K562 (cell line): ENCODE measurements at regions not wholly inside any gene's neighbourhood (a gene's known extent, or its start where the extent isn't known, plus 50 kb on each side); places are given as distances from the start of the nearest gene placed in this dataset.

ENCODE experiments used
- ATAC-seq: fragments of 200-7000 bp; cut with Tn5 transposase; 3 replicates; pipeline ENCODE4 v1.9.1; 2020; ENCODE audit warnings: moderate library complexity
- BruUV-seq: library from RNA; stranded (reverse); fragments of 400-500 nt; replicated peaks from 2 replicates; lab custom pipeline; 2021; lab: Mats Ljungman, UMichigan
- CTCF ChIA-PET: fragments of 300-600 bp; formaldehyde crosslinking; extraction: SDS; loops from one replicate; lab custom pipeline; 2021; ENCODE audit warnings: low intra/inter-chr PET ratio; lab: Yijun Ruan, JAX
- POLR2A ChIA-PET: fragments of 300-600, 350-650 bp; sonication (Branson Sonifier 250); formaldehyde crosslinking; extraction: SDS; loops from one replicate; lab custom pipeline; 2021; ENCODE audit warnings: antibody characterized with exemption, inconsistent platforms; lab: Yijun Ruan, JAX
- DNase-seq, 4 experiments: peaks; one replicate each; pipeline versions ENCODE4 v3.0.0 to v3.0.0-alpha.2; 2011 to 2018; ENCODE audit warnings: low spot score in 3 of 4, mixed read lengths in 3 of 4; ENCODE audit errors: extremely low read depth in 1 of 4
- FAIRE-seq: peaks from 2 replicates; lab custom pipeline; 2011; peaks lifted over from hg19 to GRCh38; lab: Jason Lieb, UNC
- H2AFZ ChIP-seq: 2 replicates; pipeline ENCODE4 v1.6.0; 2011; ENCODE audit warnings: low read depth, low read length, control low read depth, inconsistent platforms
- H3K27ac ChIP-seq: fragments of 200-600 bp; 3 replicates; pipeline ENCODE4 v1.8.0; 2011; ENCODE audit warnings: low read depth, mild to moderate bottlenecking, control low read depth, inconsistent platforms, low read length, moderate library complexity, mixed read lengths; ENCODE audit errors: extremely low read depth
- H3K27me3 ChIP-seq, 2 experiments: fragments of 300-600 bp in 1 of 2; 2 replicates in 1 of 2; 3 replicates in 1 of 2; pipeline versions ENCODE4 v1.6.0 to v1.8.0; 2011; ENCODE audit warnings: inconsistent platforms in 2 of 2, low read length in 2 of 2, mild to moderate bottlenecking in 1 of 2, mixed read lengths in 1 of 2, moderate library complexity in 1 of 2; ENCODE audit not compliant: control insufficient read depth in 2 of 2, insufficient read depth in 2 of 2
- H3K36me3 ChIP-seq: fragments of 300-600 bp; 3 replicates; pipeline ENCODE4 v1.8.0; 2011; ENCODE audit warnings: mild to moderate bottlenecking, low read length, inconsistent platforms; ENCODE audit not compliant: control insufficient read depth, insufficient read depth
- H3K4me1 ChIP-seq, 2 experiments: fragments of 200-600 bp in 1 of 2; replicated peaks in 1 of 2; 2 replicates in 1 of 2; 3 replicates in 1 of 2; pipeline versions ENCODE4 v1.5.1 to v1.8.0; 2011; ENCODE audit warnings: inconsistent platforms in 2 of 2, low read length in 2 of 2, mild to moderate bottlenecking in 1 of 2, mixed read lengths in 1 of 2, moderate library complexity in 1 of 2; ENCODE audit not compliant: control insufficient read depth in 2 of 2, insufficient read depth in 2 of 2
- H3K4me2 ChIP-seq: 2 replicates; pipeline ENCODE4 v1.6.1; 2011; ENCODE audit warnings: low read length, control low read depth, inconsistent platforms, mixed read lengths; ENCODE audit not compliant: insufficient read depth
- H3K4me3 ChIP-seq: fragments of 200-600 bp; sonication (generic), shearing (Covaris generic); 2 replicates; pipeline ENCODE4 v1.5.1; 2016; ENCODE audit warnings: control low read depth, inconsistent platforms
- H3K79me2 ChIP-seq: fragments of 200-600 bp; 3 replicates; pipeline ENCODE4 v1.8.0; 2011; ENCODE audit warnings: low read length, inconsistent platforms; ENCODE audit not compliant: control insufficient read depth, insufficient read depth
- H3K9ac ChIP-seq, 2 experiments: 2 replicates each; pipeline versions ENCODE4 v1.6.0 to v1.6.1; 2011; ENCODE audit warnings: low read depth in 2 of 2, low read length in 2 of 2, control low read depth in 1 of 2, inconsistent platforms in 1 of 2, mild to moderate bottlenecking in 1 of 2, mixed read lengths in 1 of 2; ENCODE audit not compliant: insufficient read depth in 1 of 2
- H3K9me1 ChIP-seq: one replicate; pipeline ENCODE4 v1.6.0; 2011; ENCODE audit warnings: inconsistent platforms, mild to moderate bottlenecking, low read length, moderate library complexity; ENCODE audit not compliant: control insufficient read depth, insufficient read depth
- H3K9me3 ChIP-seq: replicated peaks from 2 replicates; pipeline ENCODE4 v1.5.1; 2011; ENCODE audit warnings: low read depth, low read length, inconsistent platforms; ENCODE audit not compliant: control insufficient read depth, insufficient read depth
- H4K20me1 ChIP-seq: replicated peaks from 2 replicates; pipeline ENCODE4 v1.6.1; 2011; ENCODE audit warnings: low read length, inconsistent platforms, mixed read lengths; ENCODE audit not compliant: control insufficient read depth, insufficient read depth
- CREM ChIP-seq: IDR thresholded peaks from 2 replicates; pipeline ENCODE4 v1.6.1; 2014; ENCODE audit warnings: antibody characterized with exemption, low read depth
- ERF ChIP-seq: fragments of 450-650 bp; formaldehyde crosslinking; IDR thresholded peaks from 2 replicates; pipeline ENCODE4 v1.4.0; 2020; ENCODE audit warnings: mild to moderate bottlenecking, mixed read lengths
- FOXJ2 ChIP-seq: fragments of 200-800 bp; sonication (Bioruptor generic); IDR thresholded peaks from 2 replicates; pipeline ENCODE4 v1.6.1; 2016; ENCODE audit warnings: missing genetic modification characterization, missing compliant biosample characterization
- GABPA ChIP-seq: fragments of 200-800 bp; sonication (Bioruptor generic); conservative IDR thresholded peaks from 2 replicates; pipeline ENCODE4 v1.6.1; 2016; ENCODE audit warnings: low read depth, missing genetic modification characterization, missing compliant biosample characterization
- HDAC6 ChIP-seq: IDR thresholded peaks from 2 replicates; pipeline ENCODE4 v1.6.1; 2012; ENCODE audit warnings: low read depth, mild to moderate bottlenecking, control low read depth, inconsistent platforms, low read length, moderate library complexity
- HSF4 ChIP-seq: fragments of 250-450 bp; sonication (Bioruptor Pico); IDR thresholded peaks from 2 replicates; pipeline ENCODE4 v2.1.2; 2022; ENCODE audit warnings: mild to moderate bottlenecking, moderate library complexity, borderline replicate concordance
- ILK ChIP-seq: fragments of 450-650 bp; IDR thresholded peaks from 2 replicates; pipeline ENCODE4 v1.6.1; 2016; ENCODE audit warnings: missing genetic modification characterization, low read depth, mild to moderate bottlenecking, missing compliant biosample characterization, moderate library complexity, borderline replicate concordance
- NFE2 ChIP-seq: IDR thresholded peaks from 2 replicates; pipeline ENCODE4 v1.6.1; 2014; ENCODE audit warnings: antibody characterized with exemption, low read depth
- PHB ChIP-seq: fragments of 250-450 bp; sonication (Bioruptor Pico); IDR thresholded peaks from 2 replicates; pipeline ENCODE4 v1.5.0; 2021
- POLR2B ChIP-seq: fragments of 450-650 bp; IDR thresholded peaks from 2 replicates; pipeline ENCODE4 v1.6.1; 2018; ENCODE audit warnings: low read depth; ENCODE audit not compliant: partially characterized antibody
- PTTG1 ChIP-seq: fragments of 450-650 bp; IDR thresholded peaks from 2 replicates; pipeline ENCODE4 v1.6.1; 2016; ENCODE audit warnings: low read depth, mild to moderate bottlenecking, missing genetic modification characterization, missing compliant biosample characterization
- SLC30A9 ChIP-seq: fragments of 250-450 bp; sonication (Bioruptor Pico); IDR thresholded peaks from 2 replicates; pipeline ENCODE4 v1.8.0; 2022; ENCODE audit warnings: mild to moderate bottlenecking, moderate library complexity
- TAF9B ChIP-seq: fragments of 450-650 bp; IDR thresholded peaks from 2 replicates; pipeline ENCODE4 v1.6.1; 2018; ENCODE audit warnings: mild to moderate bottlenecking; ENCODE audit not compliant: partially characterized antibody
- ZNF780A ChIP-seq: fragments of 250-450 bp; sonication (Bioruptor Pico); IDR thresholded peaks from 2 replicates; pipeline ENCODE4 v1.5.0; 2021; ENCODE audit warnings: mild to moderate bottlenecking
- WGBS: fragments of 100-300 bp; shearing (Covaris generic); methylation state at CpG from one replicate; pipeline ENCODE4 v1.1.6; 2016; ENCODE audit warnings: low coverage, mixed read lengths; ENCODE audit not compliant: insufficient coverage; ENCODE audit errors: missing lambda C conversion rate; 5-methylcytosine and 5-hydroxymethylcytosine counted together
- in situ Hi-C: fragments of 300-500 bp; cut with MboI; formaldehyde crosslinking; loops from 4 replicates; pipeline ENCODE4 v1.15.0; 2018; ENCODE audit warnings: inconsistent platforms, mixed read lengths
- intact Hi-C: fragments of 100-400 bp; cut with micrococcal nuclease; formaldehyde crosslinking; loops from 2 replicates; pipeline ENCODE4 v1.14.2; 2022
- TF ChIP-seq, protein P1 (sequence below): fragments of 250-450 bp; sonication (Bioruptor Pico); IDR thresholded peaks from 2 replicates; pipeline ENCODE4 v1.8.0; 2021; ENCODE audit warnings: mild to moderate bottlenecking, moderate library complexity

DNA sequence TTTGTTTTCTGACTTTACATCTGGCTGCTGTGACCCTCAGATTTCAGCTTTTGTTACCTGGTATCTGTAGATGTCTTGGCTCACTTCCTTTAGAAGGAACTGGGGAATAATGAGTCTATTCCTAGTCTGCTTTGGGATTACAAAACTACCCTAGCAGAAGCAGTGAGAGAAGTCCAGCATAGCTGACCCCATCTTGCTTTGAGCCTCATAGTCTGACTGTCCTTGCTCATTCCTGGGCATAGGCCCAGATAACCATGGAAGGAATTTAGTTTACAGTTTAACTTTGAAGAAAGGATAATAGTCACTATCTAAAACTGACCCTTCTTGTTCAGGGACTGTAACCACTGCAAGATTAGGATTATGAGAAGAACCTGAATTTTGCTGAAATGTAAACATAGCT lies 163.0 kb upstream of the HNMT start:
- no peak overlapping the region for H3K4me2 ChIP-seq
- ChIA-PET POLR2A (no interaction called here), CTCF (no interaction called here)
- DNase-seq (no peak), ATAC-seq (no peak), FAIRE-seq (no peak)
- no peaks in the 10 kb centered on the region for H3K9me1 ChIP-seq
- in situ Hi-C loops (no loop called here), intact Hi-C loops (no loop called here)
- H2AFZ ChIP-seq: no peak overlapping the region
- no peaks in the 10 kb centered on the region for H3K36me3 ChIP-seq
- H3K27me3 ChIP-seq: no peaks in the 10 kb centered on the region
- no peak overlapping the region for H3K9ac ChIP-seq
- H4K20me1 ChIP-seq: no peaks in the 10 kb centered on the region
- no peaks in the 10 kb centered on the region for H3K4me1 ChIP-seq
- no peak overlapping the region for H3K27ac ChIP-seq
- no peak overlapping the region for H3K4me3 ChIP-seq
- H3K79me2 ChIP-seq: no peaks in the 10 kb centered on the region
- no peaks in the 10 kb centered on the region; the same call in 1 of the 2 replicates for H3K9me3 ChIP-seq
- BruUV-seq: no TSS peak
- TF ChIP-seq GABPA (tag) (no peak), POLR2B (no peak), ERF (no peak), HDAC6 (no peak), TAF9B (no peak), SLC30A9 (CRISPR knock-in tag) (no peak), HSF4 (CRISPR knock-in tag) (no peak), PTTG1 (tag) (no peak)

DNA sequence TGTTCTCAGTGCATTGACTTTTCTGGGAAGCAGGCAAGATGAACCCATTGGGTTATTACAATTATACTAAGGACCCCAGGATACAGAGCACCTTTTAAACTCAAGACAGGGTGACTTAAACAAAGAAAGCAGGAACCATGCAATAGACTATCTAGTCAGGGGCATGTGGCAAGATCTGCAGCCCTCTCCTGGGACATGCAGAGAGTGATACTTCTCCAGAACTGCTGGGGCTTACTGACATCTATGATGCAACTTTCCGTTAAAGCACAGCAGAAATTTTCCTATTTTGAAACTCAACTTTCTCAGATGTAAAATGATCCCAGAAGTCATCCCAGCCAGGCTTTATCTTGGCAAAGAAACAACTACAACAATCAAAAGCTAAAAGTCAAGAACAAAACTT lies 162.2 kb upstream of the HNMT start:
- no peak overlapping the region for H3K4me2 ChIP-seq
- no peaks in the 10 kb centered on the region for H3K9me1 ChIP-seq
- no peak overlapping the region for H3K4me3 ChIP-seq
- no peak for FAIRE-seq
- H2AFZ ChIP-seq: no peak overlapping the region
- no peaks in the 10 kb centered on the region for H3K79me2 ChIP-seq
- in situ Hi-C loops (no loop called here), intact Hi-C loops (no loop called here)
- ChIA-PET POLR2A (no interaction called here), CTCF (no interaction called here)
- H3K9me3 ChIP-seq: no peaks in the 10 kb centered on the region; the same call in 1 of the 2 replicates
- no peaks in the 10 kb centered on the region for H3K4me1 ChIP-seq
- ATAC-seq: no peak
- no peaks in the 10 kb centered on the region for H3K27me3 ChIP-seq
- BruUV-seq: no TSS peak
- WGBS: 0% methylated on average over 1 of the region's 1 CpG
- H3K36me3 ChIP-seq: no peaks in the 10 kb centered on the region
- no peaks in the 10 kb centered on the region for H4K20me1 ChIP-seq
- no peak overlapping the region for H3K27ac ChIP-seq
- no peak for DNase-seq
- no peak overlapping the region for H3K9ac ChIP-seq
- TF ChIP-seq ZNF780A (no peak), CREM (no peak), NFE2 (no peak), PHB (CRISPR knock-in tag) (no peak), POLR2B (no peak), FOXJ2 (tag) (no peak), ILK (no peak)
- TF ChIP-seq, protein P1, sequence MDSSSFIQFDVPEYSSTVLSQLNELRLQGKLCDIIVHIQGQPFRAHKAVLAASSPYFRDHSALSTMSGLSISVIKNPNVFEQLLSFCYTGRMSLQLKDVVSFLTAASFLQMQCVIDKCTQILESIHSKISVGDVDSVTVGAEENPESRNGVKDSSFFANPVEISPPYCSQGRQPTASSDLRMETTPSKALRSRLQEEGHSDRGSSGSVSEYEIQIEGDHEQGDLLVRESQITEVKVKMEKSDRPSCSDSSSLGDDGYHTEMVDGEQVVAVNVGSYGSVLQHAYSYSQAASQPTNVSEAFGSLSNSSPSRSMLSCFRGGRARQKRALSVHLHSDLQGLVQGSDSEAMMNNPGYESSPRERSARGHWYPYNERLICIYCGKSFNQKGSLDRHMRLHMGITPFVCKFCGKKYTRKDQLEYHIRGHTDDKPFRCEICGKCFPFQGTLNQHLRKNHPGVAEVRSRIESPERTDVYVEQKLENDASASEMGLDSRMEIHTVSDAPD (CRISPR knock-in tag): no peak
